ENCODE measurements at regions not wholly inside any gene's neighbourhood (a gene's known extent, or its start where the extent isn't known, plus 50 kb on each side); places are given as distances from the start of the nearest gene placed in this dataset.

DNA sequence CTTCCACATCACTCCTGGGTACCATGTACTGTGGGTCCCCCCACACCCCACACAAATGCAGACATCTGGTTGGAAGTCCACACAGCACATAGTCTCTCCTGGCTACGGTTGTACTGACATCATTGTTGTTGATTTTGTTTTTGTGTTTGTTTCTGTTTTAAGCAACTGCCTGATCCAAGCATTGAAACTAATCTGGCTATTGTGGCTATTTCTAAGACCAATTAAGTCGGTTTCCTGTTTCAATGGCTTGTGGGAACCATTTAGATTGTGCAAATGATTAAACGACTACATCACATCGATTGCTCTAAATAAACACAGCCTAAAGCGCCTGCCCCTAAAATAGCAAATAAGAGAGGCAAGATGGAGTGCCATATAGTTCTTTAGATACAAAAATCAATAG lies 226.8 kb upstream of the IRX4 start:
- Mint-ChIP-seq H3K36me3 (ENCODE audit: low read depth) (peaks cover 3% of the 10 kb centered on the region; the same call in 1 of the 3 replicates), H3K4me3 (no peak overlapping the region), H3K27ac (no peak overlapping the region), H3K27me3 (ENCODE audit: insufficient read depth, low read depth, poor library complexity) (no peaks in the 10 kb centered on the region), H3K4me1 (0 out of 3 replicates have a peak, but pooled peaks cover 3% of the 10 kb centered on the region), H3K9me3 (peaks cover 2% of the 10 kb centered on the region; the same call in 1 of the 3 replicates)
- no peaks in the 10 kb centered on the region for H3K4me1 ChIP-seq (ENCODE audit: insufficient read depth)
- H3K27ac ChIP-seq (ENCODE audit: low read depth): no peak overlapping the region
- H3K27me3 ChIP-seq (ENCODE audit: insufficient read depth): no peaks in the 10 kb centered on the region
- no peak overlapping the region for H3K4me2 ChIP-seq
- no peaks in the 10 kb centered on the region for H4K20me1 ChIP-seq (replicated peaks; ENCODE audit: insufficient read depth)
- TF ChIP-seq NANOG (IDR thresholded peaks at IDR 0.05; ENCODE audit: borderline replicate concordance) (no peak), EZH2phosphoT487 (IDR thresholded peaks at IDR 0.05; ENCODE audit: unreplicated experiment) (no peak), JUNB (IDR thresholded peaks at IDR 0.05; ENCODE audit: unreplicated experiment) (no peak), CREB1 (CRISPR knock-in tag; IDR thresholded peaks at IDR 0.05; ENCODE audit: low read depth) (no peak), ZNF331 (CRISPR knock-in tag; IDR thresholded peaks at IDR 0.05; ENCODE audit: low read depth) (no peak), ZNF114 (CRISPR knock-in tag; IDR thresholded peaks at IDR 0.05) (no peak), STAT1 (IDR thresholded peaks at IDR 0.05; ENCODE audit: unreplicated experiment) (no peak)
- TF ChIP-seq, protein P1, sequence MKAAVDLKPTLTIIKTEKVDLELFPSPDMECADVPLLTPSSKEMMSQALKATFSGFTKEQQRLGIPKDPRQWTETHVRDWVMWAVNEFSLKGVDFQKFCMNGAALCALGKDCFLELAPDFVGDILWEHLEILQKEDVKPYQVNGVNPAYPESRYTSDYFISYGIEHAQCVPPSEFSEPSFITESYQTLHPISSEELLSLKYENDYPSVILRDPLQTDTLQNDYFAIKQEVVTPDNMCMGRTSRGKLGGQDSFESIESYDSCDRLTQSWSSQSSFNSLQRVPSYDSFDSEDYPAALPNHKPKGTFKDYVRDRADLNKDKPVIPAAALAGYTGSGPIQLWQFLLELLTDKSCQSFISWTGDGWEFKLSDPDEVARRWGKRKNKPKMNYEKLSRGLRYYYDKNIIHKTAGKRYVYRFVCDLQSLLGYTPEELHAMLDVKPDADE (IDR thresholded peaks at IDR 0.05): no peak
- TF ChIP-seq, protein P2, sequence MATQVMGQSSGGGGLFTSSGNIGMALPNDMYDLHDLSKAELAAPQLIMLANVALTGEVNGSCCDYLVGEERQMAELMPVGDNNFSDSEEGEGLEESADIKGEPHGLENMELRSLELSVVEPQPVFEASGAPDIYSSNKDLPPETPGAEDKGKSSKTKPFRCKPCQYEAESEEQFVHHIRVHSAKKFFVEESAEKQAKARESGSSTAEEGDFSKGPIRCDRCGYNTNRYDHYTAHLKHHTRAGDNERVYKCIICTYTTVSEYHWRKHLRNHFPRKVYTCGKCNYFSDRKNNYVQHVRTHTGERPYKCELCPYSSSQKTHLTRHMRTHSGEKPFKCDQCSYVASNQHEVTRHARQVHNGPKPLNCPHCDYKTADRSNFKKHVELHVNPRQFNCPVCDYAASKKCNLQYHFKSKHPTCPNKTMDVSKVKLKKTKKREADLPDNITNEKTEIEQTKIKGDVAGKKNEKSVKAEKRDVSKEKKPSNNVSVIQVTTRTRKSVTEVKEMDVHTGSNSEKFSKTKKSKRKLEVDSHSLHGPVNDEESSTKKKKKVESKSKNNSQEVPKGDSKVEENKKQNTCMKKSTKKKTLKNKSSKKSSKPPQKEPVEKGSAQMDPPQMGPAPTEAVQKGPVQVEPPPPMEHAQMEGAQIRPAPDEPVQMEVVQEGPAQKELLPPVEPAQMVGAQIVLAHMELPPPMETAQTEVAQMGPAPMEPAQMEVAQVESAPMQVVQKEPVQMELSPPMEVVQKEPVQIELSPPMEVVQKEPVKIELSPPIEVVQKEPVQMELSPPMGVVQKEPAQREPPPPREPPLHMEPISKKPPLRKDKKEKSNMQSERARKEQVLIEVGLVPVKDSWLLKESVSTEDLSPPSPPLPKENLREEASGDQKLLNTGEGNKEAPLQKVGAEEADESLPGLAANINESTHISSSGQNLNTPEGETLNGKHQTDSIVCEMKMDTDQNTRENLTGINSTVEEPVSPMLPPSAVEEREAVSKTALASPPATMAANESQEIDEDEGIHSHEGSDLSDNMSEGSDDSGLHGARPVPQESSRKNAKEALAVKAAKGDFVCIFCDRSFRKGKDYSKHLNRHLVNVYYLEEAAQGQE (IDR thresholded peaks at IDR 0.05; ENCODE audit: unreplicated experiment): no peak
- TF ChIP-seq, protein P3, sequence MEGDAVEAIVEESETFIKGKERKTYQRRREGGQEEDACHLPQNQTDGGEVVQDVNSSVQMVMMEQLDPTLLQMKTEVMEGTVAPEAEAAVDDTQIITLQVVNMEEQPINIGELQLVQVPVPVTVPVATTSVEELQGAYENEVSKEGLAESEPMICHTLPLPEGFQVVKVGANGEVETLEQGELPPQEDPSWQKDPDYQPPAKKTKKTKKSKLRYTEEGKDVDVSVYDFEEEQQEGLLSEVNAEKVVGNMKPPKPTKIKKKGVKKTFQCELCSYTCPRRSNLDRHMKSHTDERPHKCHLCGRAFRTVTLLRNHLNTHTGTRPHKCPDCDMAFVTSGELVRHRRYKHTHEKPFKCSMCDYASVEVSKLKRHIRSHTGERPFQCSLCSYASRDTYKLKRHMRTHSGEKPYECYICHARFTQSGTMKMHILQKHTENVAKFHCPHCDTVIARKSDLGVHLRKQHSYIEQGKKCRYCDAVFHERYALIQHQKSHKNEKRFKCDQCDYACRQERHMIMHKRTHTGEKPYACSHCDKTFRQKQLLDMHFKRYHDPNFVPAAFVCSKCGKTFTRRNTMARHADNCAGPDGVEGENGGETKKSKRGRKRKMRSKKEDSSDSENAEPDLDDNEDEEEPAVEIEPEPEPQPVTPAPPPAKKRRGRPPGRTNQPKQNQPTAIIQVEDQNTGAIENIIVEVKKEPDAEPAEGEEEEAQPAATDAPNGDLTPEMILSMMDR (conservative IDR thresholded peaks at IDR 0.05; ENCODE audit: low read depth in 2 of 2): no peak
- H3K9me2 ChIP-seq (ENCODE audit: insufficient read depth): no peaks in the 10 kb centered on the region
- DNase-seq (ENCODE audit: low spot score): no peak
- ATAC-seq: no peak
- H3K79me2 ChIP-seq (replicated peaks; ENCODE audit: insufficient read depth): no peaks in the 10 kb centered on the region
- H3F3A ChIP-seq (replicated peaks; ENCODE audit: low read depth): no peaks in the 10 kb centered on the region
- H3K4me3 ChIP-seq: no peak overlapping the region
- no peak overlapping the region for H2AFZ ChIP-seq
- H3K36me3 ChIP-seq (ENCODE audit: insufficient read depth): no peaks in the 10 kb centered on the region

DNA sequence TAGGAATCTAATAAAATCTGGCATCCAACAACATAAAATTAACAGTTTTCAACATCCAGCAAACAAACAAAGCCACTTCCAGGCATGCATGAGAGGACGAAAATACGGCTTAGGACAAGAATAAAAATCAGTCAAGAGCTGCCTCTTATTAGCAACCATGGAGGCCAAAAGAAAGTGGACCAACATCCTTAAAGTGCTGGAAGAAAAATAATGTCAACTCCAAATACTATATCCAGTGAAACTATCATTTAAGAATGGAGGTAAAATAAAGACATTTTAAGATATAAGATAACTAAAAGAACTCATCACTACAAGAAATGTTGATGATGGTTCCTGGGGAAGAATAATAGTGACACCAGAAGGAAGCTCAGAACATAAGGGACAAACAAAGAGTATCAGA lies 224.0 kb upstream of the IRX4 start:
- H3K27ac ChIP-seq (ENCODE audit: low read depth): no peak overlapping the region
- no peak overlapping the region for H3K4me2 ChIP-seq
- H3K36me3 ChIP-seq (ENCODE audit: insufficient read depth): no peaks in the 10 kb centered on the region
- H3K4me3 ChIP-seq: no peak overlapping the region
- no peaks in the 10 kb centered on the region for H3K9me2 ChIP-seq (ENCODE audit: insufficient read depth)
- no peak overlapping the region for H2AFZ ChIP-seq
- H3K4me1 ChIP-seq (ENCODE audit: insufficient read depth): no peaks in the 10 kb centered on the region
- Mint-ChIP-seq H3K27ac (no peak overlapping the region), H3K9me3 (no peaks in the 10 kb centered on the region; the same call in 2 of the 3 replicates), H3K4me3 (no peak overlapping the region), H3K27me3 (ENCODE audit: insufficient read depth, low read depth, poor library complexity) (no peaks in the 10 kb centered on the region), H3K36me3 (ENCODE audit: low read depth) (no peaks in the 10 kb centered on the region), H3K4me1 (no peaks in the 10 kb centered on the region)
- no peaks in the 10 kb centered on the region for H4K20me1 ChIP-seq (replicated peaks; ENCODE audit: insufficient read depth)
- no peaks in the 10 kb centered on the region for H3F3A ChIP-seq (replicated peaks; ENCODE audit: low read depth)
- H3K27me3 ChIP-seq (ENCODE audit: insufficient read depth): no peaks in the 10 kb centered on the region
- ATAC-seq: no peak
- DNase-seq (ENCODE audit: low spot score): no peak
- H3K79me2 ChIP-seq (replicated peaks; ENCODE audit: insufficient read depth): no peaks in the 10 kb centered on the region
- TF ChIP-seq, protein P1 (IDR thresholded peaks at IDR 0.05): no peak
- no peak for TF ChIP-seq STAT1 (IDR thresholded peaks at IDR 0.05; ENCODE audit: unreplicated experiment)

Data from GM23338 (cell line).